ENCODE measurements at regions not wholly inside any gene's neighbourhood (a gene's known extent, or its start where the extent isn't known, plus 50 kb on each side); places are given as distances from the start of the nearest gene placed in this dataset.
"Not testable (repeated sequence)": the region's sequence is repeated elsewhere in the genome, so short reads cannot be mapped to it uniquely, and the experiment has no call there.

DNA sequence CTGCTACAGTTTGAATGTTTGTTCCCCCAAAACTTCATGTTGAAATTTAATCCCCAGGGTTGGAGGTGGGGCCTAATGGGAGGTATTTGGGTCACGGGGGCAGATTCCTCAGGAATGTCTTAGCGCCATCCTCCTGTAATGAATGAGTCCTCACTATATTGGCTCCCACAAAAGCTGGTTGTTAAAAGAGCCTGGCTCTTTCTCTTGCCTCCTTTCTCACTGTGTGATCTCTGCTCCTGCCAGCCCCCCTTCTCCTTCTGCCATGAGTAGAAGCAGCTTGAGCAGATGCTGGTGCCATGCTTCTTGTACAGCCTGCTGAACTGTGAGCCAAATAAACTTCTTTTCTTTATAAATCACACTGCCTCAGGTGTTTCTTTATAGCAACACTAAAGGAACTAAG lies 721.0 kb upstream of the PKDCC start:
- no peak for DNase-seq

DNA sequence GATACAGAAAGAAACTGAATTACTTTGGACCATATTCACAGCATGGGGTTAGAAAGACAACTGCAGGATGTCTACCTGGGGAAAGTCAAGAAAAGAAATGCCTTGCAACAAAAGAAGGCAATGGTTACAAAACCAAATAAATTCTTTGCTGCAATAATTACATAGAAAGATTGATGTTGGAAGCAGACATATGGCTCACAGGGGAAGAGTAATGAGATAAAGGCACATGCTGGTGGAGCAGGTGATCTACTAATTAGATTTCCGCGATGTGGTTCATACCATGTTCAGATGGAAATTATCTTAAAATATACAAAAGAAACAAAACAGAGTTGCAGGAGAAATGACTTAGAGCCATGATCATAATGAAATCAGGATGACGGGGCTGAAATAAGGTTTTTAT lies 718.8 kb upstream of the PKDCC start:
- peak in 1 of 3 experiments; percentile 30 for DNase-seq

DNA sequence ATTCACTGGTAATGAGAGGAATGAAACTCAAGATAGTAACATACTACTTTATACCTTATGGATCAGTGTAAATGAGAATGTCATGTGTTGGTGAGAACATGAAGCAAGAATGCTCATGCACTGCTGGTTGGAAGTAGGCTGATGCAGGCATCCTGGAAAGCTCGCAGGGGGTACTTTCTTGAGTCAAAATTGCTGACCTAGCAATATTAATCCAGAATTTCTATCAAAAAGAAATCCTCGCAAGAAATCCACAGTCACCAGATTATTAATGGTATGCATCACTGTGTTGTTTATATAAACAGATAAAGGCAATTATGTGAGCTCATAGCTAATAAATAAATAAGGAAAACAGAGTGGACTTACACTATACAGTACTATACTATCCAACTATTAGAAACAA lies 713.7 kb upstream of the PKDCC start:
- no peak for DNase-seq

DNA sequence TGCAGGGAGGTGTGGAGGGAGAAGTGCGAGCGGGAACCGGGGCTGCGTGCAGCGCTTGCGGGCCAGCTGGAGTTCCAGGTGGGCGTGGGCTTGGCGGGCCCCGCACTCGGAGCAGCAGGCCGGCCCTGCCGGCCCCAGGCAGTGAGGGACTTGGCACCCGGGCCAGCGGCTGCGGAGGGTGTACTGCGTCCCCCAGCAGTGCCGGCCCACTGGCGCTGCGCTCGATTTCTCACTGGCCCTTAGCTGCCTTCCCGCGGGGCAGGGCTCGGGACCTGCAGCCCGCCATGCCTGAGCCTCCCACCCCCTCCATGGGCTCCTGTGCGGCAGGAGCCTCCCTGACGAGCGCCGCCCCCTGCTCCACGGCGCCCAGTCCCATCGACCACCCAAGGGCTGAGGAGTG lies 712.2 kb upstream of the PKDCC start:
- not testable (repeated sequence) for DNase-seq

DNA sequence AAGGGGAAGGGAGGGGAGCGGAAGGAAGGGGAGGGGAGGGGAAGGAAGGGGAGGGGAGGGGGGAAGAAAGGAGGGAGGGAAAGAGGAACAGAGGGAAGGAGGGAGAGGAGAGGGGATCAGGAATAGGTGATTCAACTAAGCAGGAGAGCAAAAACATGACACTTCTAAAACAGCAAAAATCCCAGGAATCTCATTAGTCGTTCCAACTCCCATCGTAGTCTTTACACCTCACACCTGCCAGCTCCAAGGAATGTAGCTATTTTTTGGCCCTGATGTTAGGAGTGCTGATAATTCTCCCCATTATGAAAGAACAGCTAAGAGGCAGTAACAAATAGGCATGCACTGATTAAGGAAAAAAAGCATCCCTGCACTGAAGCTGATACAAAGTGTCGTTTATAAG lies 709.9 kb upstream of the PKDCC start:
- DNase-seq: no peak

DNA sequence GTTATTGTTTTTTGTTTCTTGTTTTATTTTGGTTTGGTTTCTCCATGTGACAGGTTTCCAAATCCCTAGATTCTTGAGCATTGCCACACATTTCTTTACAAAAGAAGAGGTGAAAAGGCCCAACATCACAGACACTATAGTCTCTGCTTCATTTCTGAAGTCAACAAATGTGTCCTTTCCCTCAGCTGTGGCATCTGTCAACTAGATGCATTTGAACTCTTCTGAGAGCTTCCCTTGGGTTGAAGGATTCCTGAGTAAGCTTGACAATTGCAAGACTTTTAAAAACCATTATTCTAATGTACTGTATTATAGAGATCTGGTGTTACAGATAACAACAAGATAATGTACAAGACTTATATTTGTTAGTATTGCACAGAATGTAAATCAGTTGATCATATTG lies 703.3 kb upstream of the PKDCC start:
- DNase-seq: no peak

DNA sequence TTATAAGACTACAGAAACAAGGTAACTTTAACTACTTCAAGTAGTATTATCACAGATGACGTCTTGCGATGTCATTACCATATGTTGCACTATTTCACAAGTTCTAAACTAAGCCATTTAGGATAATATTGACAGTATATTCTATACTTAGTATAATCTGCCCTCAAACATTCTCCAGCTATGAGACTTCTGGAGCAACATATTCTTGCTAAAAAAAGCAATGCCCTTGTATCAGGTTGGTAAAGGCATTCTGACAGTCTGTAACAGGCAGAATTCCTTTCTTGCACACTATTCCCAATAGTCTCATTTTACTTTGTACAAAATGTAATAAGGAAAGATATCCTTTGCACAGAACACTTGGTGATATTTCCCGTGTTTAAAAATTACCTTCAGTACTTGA lies 694.8 kb upstream of the PKDCC start:
- no peak for DNase-seq

DNA sequence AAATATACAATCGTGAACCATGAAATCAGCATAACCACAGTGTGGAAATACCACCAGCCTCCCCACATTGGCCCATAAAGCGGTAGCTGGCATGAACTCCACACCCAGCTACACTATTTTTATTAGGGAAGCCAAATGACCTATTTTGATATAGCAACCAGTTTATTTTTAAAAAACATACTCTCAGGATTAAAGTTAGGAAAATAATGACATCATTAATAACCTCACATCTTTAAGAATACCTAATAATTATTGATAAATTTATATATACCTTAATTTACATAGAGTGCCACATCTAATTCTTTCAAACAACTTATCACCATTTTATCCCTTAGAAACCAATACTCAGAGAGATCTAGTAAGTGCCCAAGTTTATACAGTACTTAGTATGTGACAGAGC lies 692.0 kb upstream of the PKDCC start:
- DNase-seq: no peak

DNA sequence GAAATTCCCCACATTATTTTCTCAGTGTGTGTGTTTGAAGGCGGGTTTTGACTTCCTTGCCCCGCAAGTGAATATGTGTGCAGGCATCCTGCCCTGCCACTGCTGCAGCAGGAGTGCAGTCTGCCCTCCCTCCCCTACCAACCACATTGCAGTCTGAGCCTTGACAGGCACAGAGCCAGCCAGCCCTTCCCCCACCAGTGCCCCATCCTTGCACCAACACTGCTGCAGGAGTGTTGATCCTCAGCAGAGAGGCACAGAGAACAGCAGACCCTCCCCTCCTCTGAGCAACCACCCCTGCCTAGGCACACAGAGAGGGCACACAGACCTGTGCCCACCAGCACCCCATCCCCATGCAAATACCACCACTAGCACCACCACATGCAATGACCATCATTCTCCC lies 683.0 kb upstream of the PKDCC start:
- DNase-seq: no peak

DNA sequence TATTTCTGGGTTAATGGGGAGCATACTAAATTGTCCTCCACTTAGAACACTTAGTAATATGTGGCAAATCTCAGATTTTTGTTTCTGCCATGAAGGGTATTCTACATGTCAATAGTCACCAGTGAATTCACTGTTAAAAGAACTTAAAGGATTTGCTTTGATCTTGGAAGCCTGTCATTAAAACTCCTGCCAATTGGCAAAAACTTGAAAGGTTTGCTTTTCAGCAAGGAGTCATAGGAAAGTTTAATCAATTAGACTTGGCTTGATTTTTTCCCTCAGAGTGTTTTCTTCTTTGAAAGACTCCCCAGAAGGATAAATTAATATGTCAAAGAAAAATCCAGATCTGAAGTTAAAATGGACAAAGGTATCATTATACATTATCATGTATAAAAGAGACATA lies 671.9 kb upstream of the PKDCC start:
- DNase-seq: no peak

DNA sequence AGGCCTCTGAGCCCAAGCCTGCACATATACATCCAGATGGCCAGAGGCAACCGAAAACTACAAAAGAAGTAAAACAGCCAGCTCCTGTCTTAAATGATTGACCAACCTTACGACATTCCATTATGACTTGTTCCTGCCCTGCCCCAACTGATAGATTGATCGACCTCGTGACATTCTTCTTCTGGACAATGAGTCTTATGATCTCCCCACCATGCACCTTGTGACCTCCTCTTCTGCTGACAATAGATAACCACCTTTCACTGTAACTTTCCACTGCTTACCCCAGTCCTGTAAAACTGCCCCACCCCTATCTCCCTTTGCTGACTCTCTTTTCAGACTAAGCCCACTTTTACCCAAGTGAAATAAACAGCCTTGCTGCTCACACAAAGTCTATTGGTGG lies 670.0 kb upstream of the PKDCC start:
- no peak for DNase-seq

DNA sequence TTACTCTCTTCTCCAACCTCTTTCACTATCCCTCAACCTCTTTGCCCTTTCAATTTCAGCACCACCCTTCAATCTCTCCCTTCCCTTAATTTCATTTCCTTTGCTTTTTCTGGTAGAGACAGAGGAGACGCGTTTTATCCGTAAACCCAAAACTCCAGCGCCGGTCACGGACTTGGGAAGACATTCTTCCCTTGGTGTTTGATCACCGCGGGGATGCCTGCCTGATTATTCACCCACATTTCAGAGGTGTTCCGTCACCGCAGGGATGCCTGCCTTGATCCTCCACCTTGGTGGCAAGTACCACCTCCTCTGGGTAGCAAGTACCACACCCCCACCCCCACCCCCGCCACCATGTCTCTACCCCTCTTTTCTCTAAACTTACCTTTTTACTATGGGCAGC lies 669.4 kb upstream of the PKDCC start:
- DNase-seq: no peak

DNA sequence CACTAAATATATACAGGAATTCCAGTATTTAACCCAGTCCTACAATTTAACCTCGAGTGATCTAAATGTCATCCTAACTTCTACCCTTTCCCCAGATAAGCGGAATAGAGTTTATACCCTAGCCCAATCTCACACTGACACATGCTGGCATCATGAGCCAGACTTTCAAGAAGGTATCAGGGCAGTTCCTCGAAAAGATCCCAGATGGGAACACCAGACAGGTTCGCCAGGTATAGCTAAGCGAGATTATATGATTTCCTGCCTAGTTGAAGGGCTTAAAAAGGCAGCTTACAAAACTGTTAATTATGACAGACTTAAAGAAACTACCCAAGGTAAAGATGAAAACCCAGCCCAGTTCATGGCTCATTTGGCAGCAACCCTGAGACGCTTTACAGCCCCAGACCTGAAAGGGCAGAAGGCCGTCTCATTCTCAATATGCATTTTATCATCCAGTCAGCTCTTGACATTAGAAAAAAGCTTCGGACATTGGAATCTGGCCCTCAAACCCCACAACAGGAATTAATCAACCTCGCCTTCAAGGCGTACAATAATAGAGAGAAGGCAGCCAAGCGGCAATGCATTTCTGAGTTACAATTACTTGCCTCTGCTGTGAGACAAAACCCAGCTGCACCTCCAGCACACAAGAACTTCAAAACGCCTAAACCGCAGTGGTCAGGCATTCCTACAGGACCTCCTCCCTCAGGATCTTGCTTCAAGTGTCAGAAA lies 668.2 kb upstream of the PKDCC start:
- no peak for DNase-seq

DNA sequence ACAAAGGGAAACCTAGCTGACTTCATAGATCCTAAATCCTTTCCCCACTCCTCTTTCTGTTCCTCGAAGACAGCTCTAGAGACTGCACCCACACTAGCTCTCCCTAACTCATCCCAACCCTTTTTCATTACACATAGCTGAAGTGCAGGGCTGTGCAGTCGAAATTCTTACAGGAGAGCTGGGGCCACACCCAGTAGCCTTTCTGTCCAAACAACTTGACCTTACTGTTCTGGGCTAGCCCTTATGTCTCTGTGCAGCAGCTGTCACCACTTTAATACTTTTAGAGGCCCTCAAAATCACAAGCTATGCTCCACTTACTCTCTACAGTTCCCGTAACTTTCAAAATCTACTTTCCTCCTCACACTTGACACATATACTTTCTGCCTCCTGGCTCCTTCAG lies 666.1 kb upstream of the PKDCC start:
- peak in 1 of 3 experiments; percentile 66 for DNase-seq

DNA sequence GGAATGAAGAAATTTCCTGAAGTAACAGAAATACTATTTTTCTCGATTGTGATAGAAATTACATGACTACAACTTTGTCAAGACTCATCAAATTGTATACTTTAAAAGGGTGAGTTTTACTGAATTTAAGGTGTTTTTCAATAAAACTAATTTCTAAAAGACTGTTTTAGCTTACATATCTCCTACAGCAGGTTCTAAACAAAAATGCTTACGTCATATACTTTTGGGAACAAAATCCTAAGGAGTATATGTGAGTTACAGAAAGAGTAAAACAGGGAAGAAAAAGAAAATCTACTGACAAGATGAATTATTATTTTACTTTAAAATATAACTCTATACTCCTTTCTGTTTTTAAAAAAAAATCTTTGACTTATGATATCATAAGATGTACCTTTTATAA lies 660.3 kb upstream of the PKDCC start:
- DNase-seq: no peak

DNA sequence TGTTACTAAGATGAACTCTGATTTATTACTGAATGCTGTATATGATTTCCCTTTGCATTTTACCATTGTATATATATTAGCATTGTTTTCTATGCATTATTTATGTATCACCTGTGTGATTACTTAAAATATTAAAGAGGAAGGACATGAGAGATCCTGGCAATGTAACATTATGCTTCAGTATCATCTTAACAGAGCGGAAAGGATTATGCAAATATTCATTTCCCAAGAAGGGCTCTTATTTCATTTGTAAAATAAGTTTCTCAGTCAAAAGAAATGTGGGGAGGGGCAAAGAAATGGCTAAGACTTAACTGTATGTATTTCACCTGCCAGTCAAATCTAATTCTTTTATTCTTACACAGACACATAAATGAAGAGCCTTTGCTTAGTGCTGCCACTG lies 654.2 kb upstream of the PKDCC start:
- DNase-seq: peak in 1 of 3 experiments; percentile 21

DNA sequence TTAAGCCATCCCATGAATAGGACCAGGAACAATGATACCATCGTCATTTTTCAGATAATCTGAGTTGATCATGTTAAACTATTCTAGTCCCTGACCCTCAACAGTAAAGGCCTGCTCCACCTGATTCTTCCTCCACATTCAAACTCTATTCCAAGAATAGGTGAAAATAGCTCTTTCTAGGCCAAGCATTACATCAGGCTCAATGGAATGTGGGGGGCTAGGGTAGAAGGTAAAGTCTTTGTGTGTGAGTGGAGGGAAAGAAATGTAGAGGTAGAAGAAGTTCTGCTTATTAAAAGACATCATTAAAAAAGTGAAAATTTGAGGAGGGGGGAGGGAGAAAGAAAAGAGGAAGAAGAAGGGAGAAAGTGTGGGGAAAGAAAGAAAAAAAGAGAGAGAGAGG lies 653.3 kb upstream of the PKDCC start:
- no peak for DNase-seq

DNA sequence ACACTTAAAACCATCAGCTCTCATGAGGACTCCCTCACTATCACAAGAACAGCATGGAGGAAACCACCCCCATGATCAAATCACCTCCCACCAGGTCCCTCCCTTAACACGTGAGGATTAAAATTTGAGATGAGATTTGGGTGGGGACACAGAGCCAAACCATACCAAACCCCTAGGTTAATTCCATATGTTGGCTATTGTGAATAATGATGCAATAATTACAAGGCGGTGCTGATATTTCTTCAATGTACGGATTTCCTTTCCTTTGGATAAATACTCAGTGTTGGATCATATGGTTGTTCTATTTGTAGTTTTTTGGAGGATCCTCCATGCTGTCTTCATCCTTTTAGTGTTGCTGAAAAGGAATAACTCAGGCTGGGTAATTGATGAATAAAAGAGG lies 652.1 kb upstream of the PKDCC start:
- no peak for DNase-seq

DNA sequence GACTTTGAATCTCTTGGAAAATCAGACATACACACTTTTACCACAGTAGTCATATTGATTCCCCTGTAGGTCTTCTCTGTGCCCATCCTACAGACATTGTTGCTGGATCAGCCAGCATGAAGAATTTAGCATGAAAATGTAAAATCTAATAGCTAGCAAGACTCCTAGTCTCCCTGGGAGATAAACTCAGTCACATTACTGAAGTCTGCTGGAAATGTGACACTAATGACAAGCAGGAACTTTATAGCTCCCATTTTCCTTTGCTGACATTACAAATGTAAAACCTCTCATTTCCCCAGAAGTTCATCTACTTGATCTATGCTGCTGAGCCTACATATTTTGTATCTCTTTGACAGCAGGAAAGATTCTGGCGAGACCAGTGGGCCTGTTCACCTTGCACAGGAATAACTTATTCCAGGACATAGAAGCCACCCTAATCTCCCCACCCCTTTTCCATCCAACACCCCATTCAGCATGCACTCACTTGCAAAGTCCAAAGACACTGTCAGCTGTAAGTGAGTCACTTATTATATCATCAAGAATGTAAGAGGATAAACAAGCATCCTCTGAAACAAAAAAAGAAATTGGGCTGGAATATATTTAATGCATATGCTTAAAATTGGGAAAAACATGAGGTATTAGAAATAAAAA lies 648.3 kb upstream of the PKDCC start:
- DNase-seq: no peak

DNA sequence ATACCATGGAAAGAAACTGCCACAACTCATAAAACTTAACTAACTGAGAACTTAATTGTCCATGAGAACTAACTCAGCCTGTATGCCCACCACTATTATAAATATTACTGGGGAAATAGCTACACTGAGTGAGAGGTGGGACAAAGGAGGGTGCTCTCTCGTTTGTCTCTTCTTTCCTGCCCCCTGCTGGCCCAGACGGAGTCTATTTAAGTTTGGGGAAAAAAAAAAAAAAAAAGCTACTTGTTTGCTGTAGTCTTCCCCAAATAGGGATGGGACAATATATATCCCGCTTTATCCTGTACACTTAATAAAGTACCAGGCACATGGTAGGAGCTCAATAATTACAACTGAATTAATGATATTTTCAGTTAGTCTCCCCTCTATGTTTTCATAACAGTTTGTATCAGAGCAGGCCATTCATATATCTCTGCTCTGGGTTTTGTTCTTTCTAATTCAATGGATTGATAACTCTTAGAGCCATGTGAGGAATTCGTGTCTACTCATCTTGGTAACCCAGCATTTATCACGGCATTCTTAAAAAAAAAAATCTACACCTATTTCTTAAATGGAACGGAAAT lies 647.6 kb upstream of the PKDCC start:
- DNase-seq: peak in 1 of 3 experiments; percentile 37

DNA sequence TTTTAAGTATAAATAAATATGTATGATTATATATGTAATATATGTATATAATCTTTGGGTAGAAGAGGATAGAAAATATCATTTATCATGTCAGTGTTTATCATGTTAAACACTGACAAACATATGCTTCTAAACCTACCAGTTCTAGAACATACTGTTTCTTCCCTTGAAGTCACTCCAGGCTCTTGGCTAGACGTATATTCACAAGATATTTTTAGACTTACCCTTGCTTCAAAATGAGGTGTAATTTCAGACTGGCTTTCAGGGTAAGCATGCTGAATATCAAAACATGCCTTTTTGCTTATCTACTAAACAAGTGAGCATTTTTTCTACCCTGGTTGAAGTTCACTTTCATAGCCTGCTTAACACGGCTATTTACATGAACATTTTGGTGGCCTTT lies 642.4 kb upstream of the PKDCC start:
- no peak for DNase-seq

DNA sequence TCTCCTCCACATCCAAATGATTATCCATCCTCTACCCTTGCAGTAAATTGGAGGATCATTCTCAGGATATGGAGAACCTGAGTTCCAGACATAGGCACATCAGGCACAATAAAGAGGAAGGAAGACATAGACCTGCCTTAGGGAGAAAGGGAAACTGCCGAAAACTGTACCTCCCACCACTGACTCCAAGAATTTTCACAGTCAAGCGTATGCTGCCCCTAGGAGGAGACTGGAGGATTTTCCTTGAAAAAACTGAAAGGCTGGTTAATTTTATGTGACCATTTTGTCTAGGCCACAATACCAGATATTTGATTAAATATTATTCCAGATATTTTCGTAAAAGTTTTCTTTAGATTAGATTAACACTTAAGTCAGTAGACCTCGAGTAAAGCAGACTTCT lies 638.5 kb upstream of the PKDCC start:
- no peak for DNase-seq

DNA sequence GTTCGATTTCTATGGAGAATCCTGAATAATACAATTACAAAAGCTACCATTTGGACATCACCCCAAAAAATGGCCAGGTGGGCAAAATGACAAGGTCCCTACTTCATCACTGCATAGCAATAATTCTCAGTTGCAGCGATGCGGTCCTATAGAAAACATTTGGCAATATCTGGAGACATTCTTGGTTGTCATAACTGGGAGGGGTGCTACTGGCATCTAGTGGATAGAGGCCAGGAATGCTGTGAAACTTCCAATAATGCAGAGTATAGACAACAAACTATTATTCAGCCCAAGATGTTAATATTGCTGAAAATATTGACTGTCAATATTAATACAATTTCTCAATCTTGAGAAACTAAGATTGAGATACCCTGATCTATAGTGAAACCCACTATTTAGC lies 637.8 kb upstream of the PKDCC start:
- DNase-seq: peak in 1 of 3 experiments; percentile 25

DNA sequence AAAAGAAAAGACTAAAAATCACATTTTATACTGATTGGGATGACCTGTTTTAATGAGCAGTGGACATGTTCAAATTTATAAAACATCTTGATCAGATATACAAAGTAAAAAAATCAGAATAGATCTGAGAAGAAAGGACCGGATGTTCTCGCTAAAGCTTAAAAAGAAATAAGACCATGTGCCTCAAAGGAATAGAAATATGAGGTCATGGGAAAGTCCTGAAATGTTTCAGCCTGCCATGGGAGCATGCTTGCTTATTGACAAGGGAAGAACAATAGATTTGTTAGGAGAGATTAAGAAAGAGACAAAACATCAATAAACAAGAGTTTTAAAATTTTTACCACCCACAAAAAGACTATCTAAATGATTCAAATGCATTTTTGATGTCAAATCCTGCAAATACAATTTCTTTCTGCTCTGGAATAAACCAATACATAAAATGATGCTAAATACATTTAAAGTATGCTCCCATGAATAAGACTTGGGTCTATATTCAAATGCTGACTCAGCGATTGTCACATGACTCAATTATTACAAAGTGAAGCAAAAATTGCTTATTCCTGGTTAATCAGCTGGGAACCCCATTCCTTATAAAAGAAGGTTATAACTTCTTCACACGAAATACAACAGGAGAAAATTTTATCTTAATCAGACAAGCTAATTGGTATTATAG lies 633.9 kb upstream of the PKDCC start:
- peak in 1 of 3 experiments; percentile 54 for DNase-seq

Data from NCI-H1417 (cell line).